ENCODE measurements at regions not wholly inside any gene's neighbourhood (a gene's known extent, or its start where the extent isn't known, plus 50 kb on each side); places are given as distances from the start of the nearest gene placed in this dataset.

- TF ChIP-seq GABPA (IDR thresholded peaks at IDR 0.05; ENCODE audit: borderline replicate concordance, insufficient read depth, low read length) = no peak
- TF ChIP-seq USF2 (IDR thresholded peaks at IDR 0.05; ENCODE audit: low read length) = no peak
These were observed 1672.0 kb upstream of the CDH9 start (continued) for GRCh38 chr5:28710360-28710759.

Data from H1 (cell line).